ENCODE measurements at regions not wholly inside any gene's neighbourhood (a gene's known extent, or its start where the extent isn't known, plus 50 kb on each side); places are given as distances from the start of the nearest gene placed in this dataset.

- DNase-seq (ENCODE audit: low read depth): no peak
- no peaks in the 10 kb centered on the region for H3K27me3 ChIP-seq (ENCODE audit: control insufficient read depth, insufficient read depth, low read length)
- no peak for TF ChIP-seq CTCF (IDR thresholded peaks at IDR 0.05; ENCODE audit: insufficient read depth, low read length, poor library complexity, severe bottlenecking)
- H3K36me3 ChIP-seq (ENCODE audit: control insufficient read depth, insufficient read depth, low read length): no peaks in the 10 kb centered on the region
- H3K4me3 ChIP-seq (ENCODE audit: low read depth, low read length): no peak overlapping the region
These were observed 827.0 kb downstream of the BCL11A start for GRCh38 chr2:59726228-59727120.

GRCh38 chr2:59724746-59725145 lies 828.7 kb downstream of the BCL11A start:
- Histone ChIP-seq H3K27me3 (ENCODE audit: control insufficient read depth, insufficient read depth, low read length) (no peaks in the 10 kb centered on the region), H3K36me3 (ENCODE audit: control insufficient read depth, insufficient read depth, low read length) (no peaks in the 10 kb centered on the region), H3K4me3 (ENCODE audit: low read depth, low read length) (no peak overlapping the region)
- DNase-seq (ENCODE audit: low read depth): no peak
- TF ChIP-seq CTCF (IDR thresholded peaks at IDR 0.05; ENCODE audit: insufficient read depth, low read length, poor library complexity, severe bottlenecking): no peak

- DNase-seq (ENCODE audit: low read depth): no peak
- H3K36me3 ChIP-seq (ENCODE audit: control insufficient read depth, insufficient read depth, low read length): no peaks in the 10 kb centered on the region
- no peak overlapping the region for H3K4me3 ChIP-seq (ENCODE audit: low read depth, low read length)
- no peaks in the 10 kb centered on the region for H3K27me3 ChIP-seq (ENCODE audit: control insufficient read depth, insufficient read depth, low read length)
- TF ChIP-seq CTCF (IDR thresholded peaks at IDR 0.05; ENCODE audit: insufficient read depth, low read length, poor library complexity, severe bottlenecking): no peak
These were observed 833.1 kb downstream of the BCL11A start for GRCh38 chr2:59720296-59720866.

- no peak for TF ChIP-seq CTCF (IDR thresholded peaks at IDR 0.05; ENCODE audit: insufficient read depth, low read length, poor library complexity, severe bottlenecking)
- DNase-seq (ENCODE audit: low read depth): no peak
- H3K4me3 ChIP-seq (ENCODE audit: low read depth, low read length): no peak overlapping the region
- H3K27me3 ChIP-seq (ENCODE audit: control insufficient read depth, insufficient read depth, low read length): no peaks in the 10 kb centered on the region
- H3K36me3 ChIP-seq (ENCODE audit: control insufficient read depth, insufficient read depth, low read length): no peaks in the 10 kb centered on the region
These were observed 839.9 kb downstream of the BCL11A start for GRCh38 chr2:59713577-59713976.

GRCh38 chr2:59711121-59711520 lies 842.3 kb downstream of the BCL11A start:
- no peak for TF ChIP-seq CTCF (IDR thresholded peaks at IDR 0.05; ENCODE audit: insufficient read depth, low read length, poor library complexity, severe bottlenecking)
- Histone ChIP-seq H3K4me3 (ENCODE audit: low read depth, low read length) (no peak overlapping the region), H3K36me3 (ENCODE audit: control insufficient read depth, insufficient read depth, low read length) (no peaks in the 10 kb centered on the region), H3K27me3 (ENCODE audit: control insufficient read depth, insufficient read depth, low read length) (no peaks in the 10 kb centered on the region)
- no peak for DNase-seq (ENCODE audit: low read depth)

Measured in kidney epithelial cell (primary cell).